IMR-90 (cell line): ENCODE measurements at regions not wholly inside any gene's neighbourhood (a gene's known extent, or its start where the extent isn't known, plus 50 kb on each side); places are given as distances from the start of the nearest gene placed in this dataset.

Experiments used
- ATAC-seq: fragments of 200-7000 bp; cut with Tn5 transposase; 2 replicates; pipeline ENCODE4 v1.9.1; 2020; ENCODE audit warnings: low read depth, mild to moderate bottlenecking, moderate library complexity
- BruUV-seq: library from RNA; stranded (reverse); fragments of 400-500 nt; replicated peaks from 2 replicates; lab custom pipeline; 2021; lab: Mats Ljungman, UMichigan
- CTCF ChIA-PET: fragments of 300-600 bp; formaldehyde crosslinking; extraction: SDS; loops from one replicate; lab custom pipeline; 2021; ENCODE audit warnings: antibody characterized with exemption; lab: Yijun Ruan, JAX
- POLR2A ChIA-PET: fragments of 300-600 bp; sonication (Branson Sonifier 250); formaldehyde crosslinking; loops from one replicate; lab custom pipeline; 2022; ENCODE audit warnings: antibody characterized with exemption; ENCODE audit not compliant: unreplicated experiment; lab: Charles Lee
- DNase-seq: peaks from one replicate; pipeline ENCODE4 v3.0.0; 2013
- H2AFZ ChIP-seq: replicated peaks from 2 replicates; pipeline ENCODE3; 2013; ENCODE audit warnings: low read length, mild to moderate bottlenecking; ENCODE audit not compliant: poor library complexity
- H2AK5ac ChIP-seq: 2 replicates; pipeline ENCODE4 v1.6.1; 2013; ENCODE audit warnings: low read depth, low read length, inconsistent platforms
- H2AK9ac ChIP-seq: replicated peaks from 2 replicates; pipeline ENCODE3; 2013; ENCODE audit warnings: mild to moderate bottlenecking, low read depth, low read length, moderate library complexity; ENCODE audit not compliant: poor library complexity
- H2BK120ac ChIP-seq: 2 replicates; pipeline ENCODE4 v1.6.1; 2013; ENCODE audit warnings: low read depth, low read length, inconsistent platforms
- H2BK15ac ChIP-seq: 3 replicates; pipeline ENCODE4 v1.6.1; 2013; ENCODE audit warnings: low read depth, low read length, inconsistent platforms
- H2BK20ac ChIP-seq: 2 replicates; pipeline ENCODE4 v1.6.1; 2013; ENCODE audit warnings: low read depth, mild to moderate bottlenecking, inconsistent platforms, low read length, moderate library complexity
- H2BK5ac ChIP-seq: 2 replicates; pipeline ENCODE4 v1.6.1; 2013; ENCODE audit warnings: mild to moderate bottlenecking, low read depth, low read length, inconsistent platforms; ENCODE audit not compliant: poor library complexity, severe bottlenecking
- H3K14ac ChIP-seq: replicated peaks from 2 replicates; pipeline ENCODE4 v1.6.1; 2013; ENCODE audit warnings: low read depth, low read length, inconsistent platforms
- H3K18ac ChIP-seq: 2 replicates; pipeline ENCODE4 v1.6.1; 2013; ENCODE audit warnings: low read depth, low read length, control low read depth
- H3K23ac ChIP-seq: 2 replicates; pipeline ENCODE4 v1.6.1; 2013; ENCODE audit warnings: low read depth, low read length, inconsistent platforms
- H3K27ac ChIP-seq: 2 replicates; pipeline ENCODE4 v1.5.1; 2013; ENCODE audit warnings: mild to moderate bottlenecking, control low read depth, low read length; ENCODE audit not compliant: insufficient read depth
- H3K27me3 ChIP-seq: 2 replicates; pipeline ENCODE4 v1.6.1; 2013; ENCODE audit warnings: low read length; ENCODE audit not compliant: control insufficient read depth, insufficient read depth
- H3K36me3 ChIP-seq: 2 replicates; pipeline ENCODE4 v1.6.1; 2013; ENCODE audit warnings: low read length, mixed read lengths; ENCODE audit not compliant: control insufficient read depth, insufficient read depth
- H3K4ac ChIP-seq: 2 replicates; pipeline ENCODE4 v1.6.1; 2013; ENCODE audit warnings: low read depth, low read length, inconsistent platforms
- H3K4me1 ChIP-seq: 2 replicates; pipeline ENCODE4 v1.6.1; 2013; ENCODE audit warnings: low read length, mixed read lengths; ENCODE audit not compliant: control insufficient read depth, insufficient read depth
- H3K4me2 ChIP-seq: 2 replicates; pipeline ENCODE4 v1.6.1; 2013; ENCODE audit warnings: low read depth, mild to moderate bottlenecking, control low read depth, low read length, moderate library complexity
- H3K4me3 ChIP-seq: 2 replicates; pipeline ENCODE4 v1.5.1; 2013; ENCODE audit warnings: low read depth, mild to moderate bottlenecking, control low read depth, low read length, moderate library complexity; ENCODE audit not compliant: insufficient read depth
- H3K56ac ChIP-seq: 2 replicates; pipeline ENCODE4 v1.6.1; 2013; ENCODE audit warnings: low read length, inconsistent platforms; ENCODE audit not compliant: insufficient read depth; ENCODE audit errors: extremely low read depth
- H3K79me1 ChIP-seq, 2 experiments: 2 replicates each; pipeline ENCODE4 v1.6.1; 2013; ENCODE audit warnings: low read length in 2 of 2, inconsistent platforms in 1 of 2, low read depth in 1 of 2
- H3K9ac ChIP-seq: 2 replicates; pipeline ENCODE4 v1.6.1; 2013; ENCODE audit warnings: low read depth, low read length, control low read depth
- H3K9me1 ChIP-seq: 2 replicates; pipeline ENCODE4 v1.6.1; 2013; ENCODE audit warnings: low read length, inconsistent platforms; ENCODE audit not compliant: insufficient read depth
- H3K9me3 ChIP-seq: 2 replicates; pipeline ENCODE4 v1.6.1; 2013; ENCODE audit warnings: low read length; ENCODE audit not compliant: control insufficient read depth, insufficient read depth
- H4K20me1 ChIP-seq: 2 replicates; pipeline ENCODE4 v1.6.1; 2013; ENCODE audit warnings: low read length, inconsistent platforms; ENCODE audit not compliant: insufficient read depth
- H4K5ac ChIP-seq: 2 replicates; pipeline ENCODE4 v1.6.1; 2013; ENCODE audit warnings: mild to moderate bottlenecking, low read depth, low read length, control low read depth
- H4K8ac ChIP-seq, 2 experiments: 2 replicates each; pipeline ENCODE4 v1.6.1; 2013; ENCODE audit warnings: low read depth in 2 of 2, low read length in 2 of 2, control low read depth in 1 of 2, inconsistent platforms in 1 of 2
- H4K91ac ChIP-seq: 2 replicates; pipeline ENCODE4 v1.6.1; 2013; ENCODE audit warnings: low read depth, low read length, inconsistent platforms; ENCODE audit not compliant: insufficient read depth
- CTCF ChIP-seq: conservative IDR thresholded peaks from 2 replicates; pipeline ENCODE4 v1.5.1; 2012; ENCODE audit warnings: mild to moderate bottlenecking, low read depth, low read length, improper control_type of control experiment
- ELK1 ChIP-seq: fragments of 150-350 bp; IDR thresholded peaks from 2 replicates; pipeline ENCODE4 v1.6.1; 2016; ENCODE audit warnings: low read depth, mild to moderate bottlenecking, low read length, moderate library complexity, borderline replicate concordance
- RAD21 ChIP-seq: IDR thresholded peaks from 2 replicates; pipeline ENCODE4 v1.6.1; 2012; ENCODE audit warnings: low read length, improper control_type of control experiment
- USF2 ChIP-seq: fragments of 150-350 bp; IDR thresholded peaks from 2 replicates; pipeline ENCODE4 v1.6.1; 2017; ENCODE audit warnings: mild to moderate bottlenecking, antibody characterized with exemption, low read length, low read depth
- WGBS, 2 experiments: methylation state at CpG; one replicate each; pipeline versions ENCODE4 v1.1.5 to v1.1.7; 2013; ENCODE audit warnings: missing lambda C conversion rate in 2 of 2; ENCODE audit not compliant: insufficient read length in 1 of 2; ENCODE audit errors: extremely low coverage in 2 of 2; 5-methylcytosine and 5-hydroxymethylcytosine counted together
- dilution Hi-C: fragments of 300-500 bp; cut with HindIII; formaldehyde crosslinking; loops from one replicate; pipeline ENCODE4 v1.14.3; 2018; ENCODE audit warnings: low sequenced_read_pairs; ENCODE audit not compliant: unreplicated experiment
- in situ Hi-C: fragments of 300-500 bp; cut with MboI; formaldehyde crosslinking; loops from 3 replicates; pipeline ENCODE4 v1.14.3; 2019; ENCODE audit warnings: low sequenced_read_pairs, inconsistent platforms, mixed read lengths
- intact Hi-C: fragments of 100-400 bp; cut with micrococcal nuclease; formaldehyde crosslinking; loops from 2 replicates; pipeline ENCODE4 v1.10.0; 2022

GRCh38 chr10:44769450-44769849 lies 141.7 kb upstream of the TMEM72 start:
- intact Hi-C loops = no loop called here

More at GRCh38 chr10:44769450-44769849, 141.7 kb upstream of the TMEM72 start:
- Histone ChIP-seq H2BK15ac (no peak overlapping the region), H3K56ac (no peak overlapping the region), H3K36me3 (no peaks in the 10 kb centered on the region), H2AFZ (no peak overlapping the region), H3K9me3 (no peaks in the 10 kb centered on the region), H4K8ac (no peak overlapping the region), H3K14ac (no peak overlapping the region), H3K4ac (no peak overlapping the region), H2BK5ac (no peak overlapping the region), H3K9ac (no peak overlapping the region), H3K9me1 (0 out of 2 replicates have a peak, but pooled peaks cover under 1% of the 10 kb centered on the region), H3K79me1 (no peaks in the 10 kb centered on the region), H4K91ac (no peak overlapping the region), H3K4me2 (no peak overlapping the region), H2BK120ac (no peak overlapping the region), H4K20me1 (no peaks in the 10 kb centered on the region), H3K18ac (no peak overlapping the region), H3K27me3 (no peaks in the 10 kb centered on the region), H3K4me1 (peaks cover under 1% of the 10 kb centered on the region; the same call in 1 of the 2 replicates), H2BK20ac (no peak overlapping the region), H4K5ac (no peak overlapping the region), H2AK9ac (no peak overlapping the region), H3K23ac (no peak overlapping the region), H2AK5ac (no peak overlapping the region), H3K27ac (no peak overlapping the region), H3K4me3 (no peak overlapping the region)
- DNase-seq (no peak), ATAC-seq (no peak)
- ChIA-PET POLR2A (no interaction called here), CTCF (no interaction called here)
- in situ Hi-C loops (no loop called here), dilution Hi-C loops (no loop called here)
- BruUV-seq = no TSS peak
- no CpG with 5 or more reads among the region's 1 CpG for WGBS, 2 experiments
- TF ChIP-seq ELK1 (no peak), CTCF (no peak), RAD21 (no peak), USF2 (no peak)
